GM23338 (cell line): ENCODE measurements at regions not wholly inside any gene's neighbourhood (a gene's known extent, or its start where the extent isn't known, plus 50 kb on each side); places are given as distances from the start of the nearest gene placed in this dataset.

ENCODE experiments used
- ATAC-seq: fragments of 200-7000 bp; cut with Tn5 transposase; 3 replicates; pipeline ENCODE4 v1.9.1; 2020
- DNase-seq: peaks from one replicate; pipeline ENCODE4 v3.0.0-alpha.2; 2015; ENCODE audit warnings: low spot score
- H2AFZ ChIP-seq: fragments of 200-600 bp; sonication (generic); 2 replicates; pipeline ENCODE4 v1.8.0; 2016; ENCODE audit warnings: antibody characterized with exemption, mild to moderate bottlenecking, moderate library complexity
- H3F3A ChIP-seq: fragments of 200-600 bp; sonication (generic); replicated peaks from 2 replicates; pipeline ENCODE4 v1.8.0; 2017; ENCODE audit warnings: antibody characterized with exemption, mixed run types, low read depth
- H3K27ac ChIP-seq: fragments of 200-600 bp; sonication (generic); 2 replicates; pipeline ENCODE4 v1.6.1; 2016; ENCODE audit warnings: low read depth
- H3K27me3 ChIP-seq: fragments of 200-600 bp; sonication (generic); 2 replicates; pipeline ENCODE4 v1.8.0; 2016; ENCODE audit warnings: mild to moderate bottlenecking, mixed run types, moderate library complexity; ENCODE audit not compliant: insufficient read depth
- H3K36me3 ChIP-seq: fragments of 200-600 bp; sonication (generic); 2 replicates; pipeline ENCODE4 v1.8.0; 2016; ENCODE audit warnings: mild to moderate bottlenecking; ENCODE audit not compliant: insufficient read depth
- H3K4me1 ChIP-seq: fragments of 200-600 bp; sonication (generic); 2 replicates; pipeline ENCODE4 v1.8.0; 2016; ENCODE audit warnings: mild to moderate bottlenecking, moderate library complexity; ENCODE audit not compliant: insufficient read depth
- H3K4me2 ChIP-seq: fragments of 200-600 bp; sonication (generic); 2 replicates; pipeline ENCODE4 v1.7.1; 2017; ENCODE audit warnings: mixed run types
- H3K4me3 ChIP-seq: fragments of 200-600 bp; sonication (generic); 2 replicates; pipeline ENCODE4 v1.6.1; 2016; ENCODE audit warnings: mixed run types
- H3K79me2 ChIP-seq: fragments of 200-600 bp; sonication (generic); replicated peaks from 2 replicates; pipeline ENCODE4 v1.8.0; 2017; ENCODE audit warnings: mild to moderate bottlenecking; ENCODE audit not compliant: insufficient read depth
- H3K9me2 ChIP-seq: fragments of 200-600 bp; sonication (generic); 2 replicates; pipeline ENCODE4 v1.8.0; 2017; ENCODE audit not compliant: insufficient read depth
- H4K20me1 ChIP-seq: fragments of 200-600 bp; sonication (generic); replicated peaks from 2 replicates; pipeline ENCODE4 v1.8.0; 2017; ENCODE audit warnings: mild to moderate bottlenecking; ENCODE audit not compliant: insufficient read depth
- H3K27ac Mint-ChIP-seq: 2 replicates; pipeline ENCODE4 v1.8.0; 2020; ENCODE audit warnings: inconsistent platforms, mild to moderate bottlenecking, moderate library complexity, mixed read lengths
- H3K27me3 Mint-ChIP-seq: 3 replicates; pipeline ENCODE4 v1.8.0; 2022; ENCODE audit warnings: low read depth, mild to moderate bottlenecking, moderate library complexity, mixed read lengths, inconsistent platforms; ENCODE audit not compliant: insufficient read depth, poor library complexity
- H3K36me3 Mint-ChIP-seq: 3 replicates; pipeline ENCODE4 v1.8.0; 2021; ENCODE audit warnings: low read depth, mild to moderate bottlenecking, inconsistent platforms, moderate library complexity, mixed read lengths
- H3K4me1 Mint-ChIP-seq: 3 replicates; pipeline ENCODE4 v1.8.0; 2020; ENCODE audit warnings: mild to moderate bottlenecking, inconsistent platforms, mixed read lengths
- H3K4me3 Mint-ChIP-seq: 3 replicates; pipeline ENCODE4 v1.8.0; 2021; ENCODE audit warnings: moderate library complexity, mild to moderate bottlenecking, inconsistent platforms, mixed read lengths
- H3K9me3 Mint-ChIP-seq: 3 replicates; pipeline ENCODE4 v1.8.0; 2020; ENCODE audit warnings: moderate library complexity, mild to moderate bottlenecking, inconsistent platforms, mixed read lengths
- CREB1 ChIP-seq: fragments of 250-450 bp; sonication (Bioruptor Pico); IDR thresholded peaks from 2 replicates; pipeline ENCODE4 v1.5.0; 2020; ENCODE audit warnings: low read depth, mild to moderate bottlenecking, moderate library complexity
- JUNB ChIP-seq: IDR thresholded peaks from one replicate; pipeline ENCODE4 v1.6.1; 2016; ENCODE audit warnings: antibody characterized with exemption; ENCODE audit not compliant: unreplicated experiment
- NANOG ChIP-seq: IDR thresholded peaks from 2 replicates; pipeline ENCODE4 v1.6.1; 2016; ENCODE audit warnings: antibody characterized with exemption, borderline replicate concordance
- POLR2AphosphoS5 ChIP-seq: IDR thresholded peaks from 2 replicates; pipeline ENCODE4 v1.6.1; 2016; ENCODE audit warnings: antibody characterized with exemption, low read depth
- TF ChIP-seq, protein P1 (sequence below), 2 experiments: fragments of 200-600 bp in 1 of 2; sonication (generic) in 1 of 2; conservative IDR thresholded peaks; 2 replicates each; pipeline versions ENCODE4 v1.5.1 to v1.6.1; 2016 to 2017; ENCODE audit warnings: antibody characterized with exemption in 2 of 2, low read depth in 2 of 2, mild to moderate bottlenecking in 2 of 2, moderate library complexity in 1 of 2
- TF ChIP-seq, protein P2 (sequence below): IDR thresholded peaks from one replicate; pipeline ENCODE4 v1.6.1; 2018; ENCODE audit warnings: antibody characterized with exemption; ENCODE audit not compliant: unreplicated experiment
- TF ChIP-seq, protein P3 (sequence below): IDR thresholded peaks from 2 replicates; pipeline ENCODE4 v1.6.1; 2016; ENCODE audit warnings: antibody characterized with exemption

DNA sequence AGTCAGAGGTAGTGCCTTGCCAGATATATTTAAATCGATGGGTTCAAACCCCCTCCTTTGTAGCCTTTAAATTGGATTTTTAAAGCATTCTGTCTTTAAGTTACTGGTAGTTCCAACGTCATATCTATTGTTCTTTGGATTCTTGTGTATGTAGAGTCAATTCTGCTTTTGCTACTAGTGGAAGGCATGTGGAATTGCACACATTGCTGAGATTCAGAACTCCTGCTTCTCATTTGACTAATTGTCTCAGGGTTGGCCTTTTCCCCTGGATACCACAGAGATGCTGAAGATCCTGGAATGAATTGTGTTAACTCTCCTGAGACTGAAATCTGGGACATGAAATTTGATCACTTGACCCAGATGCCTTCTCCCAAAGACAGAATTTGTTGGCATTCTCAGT is 328.3 kb upstream of the RPS6KA3 start:
- Histone ChIP-seq H3K9me2 (no peaks in the 10 kb centered on the region), H2AFZ (no peak overlapping the region), H3K4me2 (no peak overlapping the region), H3K79me2 (no peaks in the 10 kb centered on the region), H3K4me1 (no peaks in the 10 kb centered on the region), H4K20me1 (no peaks in the 10 kb centered on the region), H3K27ac (no peak overlapping the region), H3F3A (no peaks in the 10 kb centered on the region), H3K4me3 (no peak overlapping the region), H3K36me3 (no peaks in the 10 kb centered on the region), H3K27me3 (no peaks in the 10 kb centered on the region)
- Mint-ChIP-seq H3K27ac (no peak overlapping the region), H3K4me1 (peaks cover 11% of the 10 kb centered on the region; the same call in 2 of the 3 replicates), H3K4me3 (no peak overlapping the region), H3K27me3 (peaks cover 3% of the 10 kb centered on the region), H3K36me3 (peaks cover 2% of the 10 kb centered on the region; the same call in 1 of the 3 replicates), H3K9me3 (no peaks in the 10 kb centered on the region; the same call in 2 of the 3 replicates)
- TF ChIP-seq, protein P1, sequence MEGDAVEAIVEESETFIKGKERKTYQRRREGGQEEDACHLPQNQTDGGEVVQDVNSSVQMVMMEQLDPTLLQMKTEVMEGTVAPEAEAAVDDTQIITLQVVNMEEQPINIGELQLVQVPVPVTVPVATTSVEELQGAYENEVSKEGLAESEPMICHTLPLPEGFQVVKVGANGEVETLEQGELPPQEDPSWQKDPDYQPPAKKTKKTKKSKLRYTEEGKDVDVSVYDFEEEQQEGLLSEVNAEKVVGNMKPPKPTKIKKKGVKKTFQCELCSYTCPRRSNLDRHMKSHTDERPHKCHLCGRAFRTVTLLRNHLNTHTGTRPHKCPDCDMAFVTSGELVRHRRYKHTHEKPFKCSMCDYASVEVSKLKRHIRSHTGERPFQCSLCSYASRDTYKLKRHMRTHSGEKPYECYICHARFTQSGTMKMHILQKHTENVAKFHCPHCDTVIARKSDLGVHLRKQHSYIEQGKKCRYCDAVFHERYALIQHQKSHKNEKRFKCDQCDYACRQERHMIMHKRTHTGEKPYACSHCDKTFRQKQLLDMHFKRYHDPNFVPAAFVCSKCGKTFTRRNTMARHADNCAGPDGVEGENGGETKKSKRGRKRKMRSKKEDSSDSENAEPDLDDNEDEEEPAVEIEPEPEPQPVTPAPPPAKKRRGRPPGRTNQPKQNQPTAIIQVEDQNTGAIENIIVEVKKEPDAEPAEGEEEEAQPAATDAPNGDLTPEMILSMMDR (conservative IDR thresholded peaks at IDR 0.05; ENCODE audit: low read depth in 2 of 2) = peak; percentile 39 to 45; a peak in 3 of 4 replicates
- peak; percentile 20; the same call in 1 of the 2 replicates for TF ChIP-seq CREB1 (CRISPR knock-in tag)
- TF ChIP-seq JUNB = no peak
- ATAC-seq = peak; percentile 65
- peak; percentile 59 for DNase-seq

DNA sequence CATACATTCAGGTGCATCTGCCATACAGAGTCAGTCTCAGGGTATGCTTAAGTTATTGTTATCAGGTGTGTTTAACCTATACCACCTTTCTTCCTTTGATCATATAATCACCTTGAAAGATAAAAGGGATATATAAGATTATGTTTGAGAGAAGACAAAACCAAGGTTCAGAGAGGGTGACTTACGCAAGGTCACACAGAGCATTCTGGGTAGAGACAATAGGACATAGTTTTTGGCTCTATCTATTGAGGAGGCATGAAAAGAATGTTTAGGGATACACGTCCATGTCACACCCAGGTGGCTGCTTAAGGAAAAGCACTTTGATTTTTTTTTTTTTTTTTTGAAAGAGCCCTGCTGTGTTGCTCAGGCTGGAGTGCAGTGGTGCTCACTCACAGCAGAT is 327.1 kb upstream of the RPS6KA3 start:
- no peak overlapping the region for H3K4me2 ChIP-seq
- H4K20me1 ChIP-seq = no peaks in the 10 kb centered on the region
- H2AFZ ChIP-seq = no peak overlapping the region
- DNase-seq = peak; percentile 10
- peaks cover 11% of the 10 kb centered on the region; the same call in 2 of the 3 replicates for H3K4me1 Mint-ChIP-seq
- no peaks in the 10 kb centered on the region for H3K36me3 ChIP-seq
- no peak overlapping the region for H3K4me3 ChIP-seq
- H3K36me3 Mint-ChIP-seq = peaks cover 2% of the 10 kb centered on the region; the same call in 1 of the 3 replicates
- no peak overlapping the region for H3K4me3 Mint-ChIP-seq
- H3K27ac Mint-ChIP-seq = no peak overlapping the region
- H3K79me2 ChIP-seq = no peaks in the 10 kb centered on the region
- H3K9me2 ChIP-seq = no peaks in the 10 kb centered on the region
- H3K27me3 Mint-ChIP-seq = peaks cover 3% of the 10 kb centered on the region
- ATAC-seq = no peak
- H3K4me1 ChIP-seq = no peaks in the 10 kb centered on the region
- no peak overlapping the region for H3K27ac ChIP-seq
- no peaks in the 10 kb centered on the region for H3K27me3 ChIP-seq
- H3F3A ChIP-seq = no peaks in the 10 kb centered on the region
- TF ChIP-seq, protein P2, sequence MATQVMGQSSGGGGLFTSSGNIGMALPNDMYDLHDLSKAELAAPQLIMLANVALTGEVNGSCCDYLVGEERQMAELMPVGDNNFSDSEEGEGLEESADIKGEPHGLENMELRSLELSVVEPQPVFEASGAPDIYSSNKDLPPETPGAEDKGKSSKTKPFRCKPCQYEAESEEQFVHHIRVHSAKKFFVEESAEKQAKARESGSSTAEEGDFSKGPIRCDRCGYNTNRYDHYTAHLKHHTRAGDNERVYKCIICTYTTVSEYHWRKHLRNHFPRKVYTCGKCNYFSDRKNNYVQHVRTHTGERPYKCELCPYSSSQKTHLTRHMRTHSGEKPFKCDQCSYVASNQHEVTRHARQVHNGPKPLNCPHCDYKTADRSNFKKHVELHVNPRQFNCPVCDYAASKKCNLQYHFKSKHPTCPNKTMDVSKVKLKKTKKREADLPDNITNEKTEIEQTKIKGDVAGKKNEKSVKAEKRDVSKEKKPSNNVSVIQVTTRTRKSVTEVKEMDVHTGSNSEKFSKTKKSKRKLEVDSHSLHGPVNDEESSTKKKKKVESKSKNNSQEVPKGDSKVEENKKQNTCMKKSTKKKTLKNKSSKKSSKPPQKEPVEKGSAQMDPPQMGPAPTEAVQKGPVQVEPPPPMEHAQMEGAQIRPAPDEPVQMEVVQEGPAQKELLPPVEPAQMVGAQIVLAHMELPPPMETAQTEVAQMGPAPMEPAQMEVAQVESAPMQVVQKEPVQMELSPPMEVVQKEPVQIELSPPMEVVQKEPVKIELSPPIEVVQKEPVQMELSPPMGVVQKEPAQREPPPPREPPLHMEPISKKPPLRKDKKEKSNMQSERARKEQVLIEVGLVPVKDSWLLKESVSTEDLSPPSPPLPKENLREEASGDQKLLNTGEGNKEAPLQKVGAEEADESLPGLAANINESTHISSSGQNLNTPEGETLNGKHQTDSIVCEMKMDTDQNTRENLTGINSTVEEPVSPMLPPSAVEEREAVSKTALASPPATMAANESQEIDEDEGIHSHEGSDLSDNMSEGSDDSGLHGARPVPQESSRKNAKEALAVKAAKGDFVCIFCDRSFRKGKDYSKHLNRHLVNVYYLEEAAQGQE = no peak
- no peak for TF ChIP-seq POLR2AphosphoS5
- no peak for TF ChIP-seq NANOG
- TF ChIP-seq, protein P1 (conservative IDR thresholded peaks at IDR 0.05; ENCODE audit: low read depth in 2 of 2) = no peak
- TF ChIP-seq, protein P3, sequence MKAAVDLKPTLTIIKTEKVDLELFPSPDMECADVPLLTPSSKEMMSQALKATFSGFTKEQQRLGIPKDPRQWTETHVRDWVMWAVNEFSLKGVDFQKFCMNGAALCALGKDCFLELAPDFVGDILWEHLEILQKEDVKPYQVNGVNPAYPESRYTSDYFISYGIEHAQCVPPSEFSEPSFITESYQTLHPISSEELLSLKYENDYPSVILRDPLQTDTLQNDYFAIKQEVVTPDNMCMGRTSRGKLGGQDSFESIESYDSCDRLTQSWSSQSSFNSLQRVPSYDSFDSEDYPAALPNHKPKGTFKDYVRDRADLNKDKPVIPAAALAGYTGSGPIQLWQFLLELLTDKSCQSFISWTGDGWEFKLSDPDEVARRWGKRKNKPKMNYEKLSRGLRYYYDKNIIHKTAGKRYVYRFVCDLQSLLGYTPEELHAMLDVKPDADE = no peak
- peaks cover 2% of the 10 kb centered on the region; the same call in 2 of the 3 replicates for H3K9me3 Mint-ChIP-seq
